ENCODE measurements at regions not wholly inside any gene's neighbourhood (a gene's known extent, or its start where the extent isn't known, plus 50 kb on each side); places are given as distances from the start of the nearest gene placed in this dataset.

GRCh38 chr3:87120881-87121280, 106.2 kb upstream of the CHMP2B start (continued):
- TF ChIP-seq EGR1 (IDR thresholded peaks at IDR 0.05; ENCODE audit: borderline replicate concordance, low read depth, low read length), result no peak
- no peak for TF ChIP-seq EZH2 (IDR thresholded peaks at IDR 0.05; ENCODE audit: low read depth, low read length, severe bottlenecking)

All from H1 (cell line).